ENCODE measurements at regions not wholly inside any gene's neighbourhood (a gene's known extent, or its start where the extent isn't known, plus 50 kb on each side); places are given as distances from the start of the nearest gene placed in this dataset.

GRCh38 chr7:45977256-45977780 is 56.2 kb upstream of the IGFBP3 start:
- DNase-seq = no peak

GRCh38 chr7:45976485-45976856 is 55.4 kb upstream of the IGFBP3 start:
- no peak for DNase-seq

DNA sequence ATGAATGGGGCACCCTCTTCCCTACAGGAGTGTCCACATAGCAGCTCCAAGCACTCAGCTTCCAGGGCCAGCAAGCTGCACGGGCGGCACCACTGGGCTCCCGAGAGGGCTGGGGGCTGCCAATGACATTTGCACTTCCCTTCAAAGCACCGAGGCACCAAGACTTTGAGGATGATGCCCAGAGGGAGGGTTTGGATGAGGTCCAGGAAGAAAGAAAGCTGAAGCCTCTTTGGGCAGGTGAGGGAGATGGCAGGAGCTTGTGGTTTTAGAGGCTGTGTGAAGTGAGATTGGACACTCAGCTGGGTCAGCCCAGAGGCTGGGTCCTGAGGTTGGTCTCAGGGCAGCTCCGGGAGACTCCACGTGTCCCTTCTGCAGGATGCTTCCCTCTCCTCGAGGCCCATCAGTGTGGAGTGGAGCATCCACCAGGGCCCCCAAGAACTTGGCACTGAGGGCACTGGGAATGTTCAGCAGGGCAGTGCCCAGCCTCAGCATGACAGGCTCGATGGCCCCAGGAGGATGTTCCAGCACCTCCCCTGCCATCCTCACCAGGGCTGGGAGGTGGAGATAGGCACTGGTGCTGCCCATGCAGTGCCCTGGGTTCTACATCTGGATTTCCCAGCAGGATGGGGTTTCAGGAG is 54.9 kb upstream of the IGFBP3 start:
- no peak for DNase-seq

DNA sequence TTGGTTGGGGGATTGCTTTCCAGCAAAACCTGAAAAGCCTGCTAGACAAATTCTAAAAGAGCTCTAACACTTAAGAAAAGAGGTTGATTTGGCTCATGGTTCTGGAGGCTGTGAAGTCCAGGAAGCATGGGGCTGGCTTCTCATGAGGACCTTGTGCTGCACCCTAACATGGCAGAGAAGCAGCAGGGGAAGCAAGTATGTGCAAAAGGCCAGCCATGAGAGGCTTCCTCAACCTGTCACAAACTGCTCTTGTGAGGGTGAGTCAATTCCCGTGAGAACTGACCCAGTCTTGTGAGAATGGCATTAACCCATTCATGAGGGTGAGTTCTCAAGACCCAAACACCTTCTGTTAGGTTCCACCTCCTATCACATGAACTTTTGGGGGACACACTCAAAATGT is 54.3 kb upstream of the IGFBP3 start:
- no peak for DNase-seq

GRCh38 chr7:45974540-45975360 is 53.7 kb upstream of the IGFBP3 start:
- no peak for DNase-seq

DNA sequence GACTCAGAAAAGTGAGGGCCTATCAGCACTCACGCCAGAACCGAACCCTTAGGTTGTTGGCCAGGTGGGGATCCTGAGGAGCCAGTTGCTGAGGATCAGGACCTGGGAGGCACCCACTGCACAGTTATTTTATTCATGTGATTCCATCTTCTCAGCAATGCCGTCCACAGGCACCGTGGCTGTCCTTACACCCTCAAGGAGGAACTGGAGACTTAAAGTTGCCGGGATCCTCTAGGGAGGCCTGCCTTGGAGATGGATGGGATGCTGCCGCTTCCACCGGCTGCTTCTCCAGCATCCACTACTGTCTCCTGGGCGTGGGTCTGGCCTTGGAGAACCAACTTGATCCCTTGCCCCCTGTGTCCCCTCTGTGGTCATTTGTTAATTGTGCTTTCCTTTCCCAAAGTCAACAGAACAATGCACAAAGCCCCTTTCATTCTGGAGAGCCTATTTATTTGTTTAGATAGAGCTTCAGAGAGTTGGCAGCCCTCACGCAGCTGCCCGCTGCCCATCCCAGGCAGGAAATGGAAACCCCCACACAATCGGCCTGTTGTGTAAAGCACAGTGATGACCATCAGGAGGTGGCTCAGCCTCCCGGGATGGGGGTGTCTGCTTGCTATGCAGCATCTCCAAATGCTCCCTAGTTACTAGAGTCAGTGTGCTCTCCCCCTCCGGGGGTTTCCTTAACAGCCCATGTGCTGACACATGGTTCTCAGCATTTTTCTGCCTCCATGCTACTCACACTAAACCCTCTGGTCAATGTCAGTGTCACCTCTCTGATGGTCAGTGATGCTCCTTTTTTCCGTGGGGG is 52.9 kb upstream of the IGFBP3 start:
- DNase-seq = no peak

DNA sequence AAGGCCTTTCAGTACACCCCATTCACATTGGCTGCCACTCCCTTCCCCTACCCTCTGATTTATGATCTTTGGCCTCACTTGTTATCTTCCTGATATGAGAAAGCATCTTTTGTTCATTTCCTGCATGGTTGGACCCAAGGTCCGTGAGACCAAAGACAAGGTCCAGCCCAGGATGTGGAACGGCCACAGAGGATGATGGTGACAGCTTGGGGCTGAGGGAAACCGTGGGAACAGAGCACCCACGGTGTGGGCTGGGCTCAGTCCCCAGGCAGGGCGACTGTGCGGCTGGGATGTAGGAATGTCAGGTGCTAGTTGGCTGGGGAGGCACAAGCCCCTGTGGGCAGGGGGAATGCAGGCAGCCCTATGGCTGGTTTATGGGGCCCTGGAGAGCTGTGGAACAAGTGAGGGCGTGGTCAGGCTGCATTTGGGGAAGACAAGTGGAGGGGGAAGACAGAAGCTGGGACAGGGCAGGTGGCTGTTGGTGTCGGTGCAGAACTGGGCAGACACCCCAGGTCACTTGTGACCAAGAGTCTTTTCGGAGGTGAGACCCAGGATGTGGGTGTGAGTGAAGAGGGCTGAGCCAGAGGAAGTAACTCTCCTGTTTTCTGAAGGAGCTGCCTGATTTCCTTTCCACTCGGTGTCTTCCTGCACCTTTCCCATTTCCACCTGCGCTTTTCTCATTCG is 51.7 kb upstream of the IGFBP3 start:
- no peak for DNase-seq

GRCh38 chr7:45971661-45972175 is 50.6 kb upstream of the IGFBP3 start:
- no peak for DNase-seq

DNA sequence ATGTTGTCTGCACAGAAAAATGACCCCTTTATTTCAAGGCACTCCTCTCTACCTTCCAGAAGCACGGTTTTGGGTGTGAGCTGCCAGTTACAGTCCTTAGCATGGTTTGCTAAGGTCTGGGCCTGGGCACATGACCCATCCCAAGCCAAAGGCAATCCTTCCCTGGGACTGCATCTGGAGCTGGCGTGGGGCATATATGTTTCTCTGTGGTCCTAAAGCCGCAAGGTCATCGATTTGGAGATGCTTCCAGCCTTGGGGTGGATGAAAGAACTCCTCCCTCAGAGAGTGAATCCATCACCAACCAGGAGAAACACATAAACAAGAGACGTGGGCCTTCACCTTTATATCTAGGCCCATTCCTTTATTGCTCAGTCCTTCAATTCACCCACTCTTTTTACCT is 50.1 kb upstream of the IGFBP3 start:
- no peak for DNase-seq

All from suppressor macrophage (primary cell).